ENCODE measurements at regions not wholly inside any gene's neighbourhood (a gene's known extent, or its start where the extent isn't known, plus 50 kb on each side); places are given as distances from the start of the nearest gene placed in this dataset.
"Not testable (repeated sequence)": the region's sequence is repeated elsewhere in the genome, so short reads cannot be mapped to it uniquely, and the experiment has no call there.

GRCh38 chrX:132302687-132303086 lies 83.4 kb upstream of the RAP2C start:
- DNase-seq: not testable (repeated sequence)

- no peak for DNase-seq
These were observed 75.7 kb upstream of the RAP2C start for GRCh38 chrX:132294776-132295495.

- no peak for DNase-seq
These were observed 74.9 kb upstream of the RAP2C start for GRCh38 chrX:132294192-132294591.

- peak; percentile 72 for DNase-seq
These were observed 73.5 kb upstream of the RAP2C start for GRCh38 chrX:132292793-132293192.

GRCh38 chrX:132277953-132278614 lies 58.8 kb upstream of the RAP2C start:
- no peak for DNase-seq

GRCh38 chrX:132272826-132273225 lies 53.6 kb upstream of the RAP2C start:
- no peak for DNase-seq

GRCh38 chrX:132271311-132271778 lies 52.1 kb upstream of the RAP2C start:
- peak; percentile 63 for DNase-seq

GRCh38 chrX:132270699-132271098 lies 51.5 kb upstream of the RAP2C start:
- peak; percentile 91 for DNase-seq

- no peak for DNase-seq
These were observed 50.8 kb upstream of the RAP2C start for GRCh38 chrX:132270021-132270420.
